ENCODE measurements at regions not wholly inside any gene's neighbourhood (a gene's known extent, or its start where the extent isn't known, plus 50 kb on each side); places are given as distances from the start of the nearest gene placed in this dataset.

- TF ChIP-seq POLR2A (IDR thresholded peaks at IDR 0.05; ENCODE audit: low read depth, low read length) (no peak), RFX5 (IDR thresholded peaks at IDR 0.05; ENCODE audit: low read depth, low read length) (no peak), RCOR1 (IDR thresholded peaks at IDR 0.05; ENCODE audit: insufficient replicate concordance, low read length) (no peak), CTCF (conservative IDR thresholded peaks at IDR 0.05; ENCODE audit: low read depth, low read length) (no peak), SMC3 (IDR thresholded peaks at IDR 0.05; ENCODE audit: low read depth, low read length) (no peak), FOS (IDR thresholded peaks at IDR 0.05; ENCODE audit: low read depth, low read length) (no peak), CEBPB (IDR thresholded peaks at IDR 0.05; ENCODE audit: low read depth, low read length) (no peak), MXI1 (IDR thresholded peaks at IDR 0.05; ENCODE audit: borderline replicate concordance, low read depth, low read length) (no peak), USF2 (IDR thresholded peaks at IDR 0.05; ENCODE audit: low read depth, low read length) (no peak), MAFK (IDR thresholded peaks at IDR 0.05; ENCODE audit: low read depth, low read length) (no peak), NFE2L2 (IDR thresholded peaks at IDR 0.05; ENCODE audit: low read depth, low read length) (no peak), RAD21 (IDR thresholded peaks at IDR 0.05; ENCODE audit: low read length) (no peak), ELK1 (IDR thresholded peaks at IDR 0.05; ENCODE audit: borderline replicate concordance, low read depth, low read length) (no peak)
These were observed 368.5 kb upstream of the PABPC5 start for GRCh38 chrX:91066104-91066503.
